IPS DF 6.9 (cell line): ENCODE measurements at regions not wholly inside any gene's neighbourhood (a gene's known extent, or its start where the extent isn't known, plus 50 kb on each side); places are given as distances from the start of the nearest gene placed in this dataset.

Experiments used
- DNase-seq: peaks from one replicate; pipeline ENCODE4 v3.0.0-alpha.2; 2013; ENCODE audit warnings: low read depth, low spot score
- H3K27ac ChIP-seq: one replicate; pipeline ENCODE4 v1.5.1; 2013; ENCODE audit warnings: low read length, control low read depth
- H3K27me3 ChIP-seq: 2 replicates; pipeline ENCODE4 v1.6.1; 2013; ENCODE audit warnings: mild to moderate bottlenecking, low read length; ENCODE audit not compliant: control insufficient read depth, insufficient read depth
- H3K36me3 ChIP-seq: 2 replicates; pipeline ENCODE4 v1.6.1; 2013; ENCODE audit warnings: low read length; ENCODE audit not compliant: control insufficient read depth, insufficient read depth
- H3K4me1 ChIP-seq: 2 replicates; pipeline ENCODE4 v1.6.1; 2013; ENCODE audit warnings: low read length; ENCODE audit not compliant: control insufficient read depth, insufficient read depth
- H3K4me3 ChIP-seq: 2 replicates; pipeline ENCODE4 v1.5.1; 2013; ENCODE audit warnings: mild to moderate bottlenecking, low read length
- H3K9me3 ChIP-seq: 2 replicates; pipeline ENCODE4 v1.6.1; 2013; ENCODE audit warnings: low read length, inconsistent platforms; ENCODE audit not compliant: control insufficient read depth, insufficient read depth
- WGBS: extraction: QIAGEN DNeasy Blood & Tissue Kit; methylation state at CpG from one replicate; pipeline ENCODE4 v1.1.7; 2013; ENCODE audit warnings: mixed read lengths, missing lambda C conversion rate; ENCODE audit not compliant: insufficient read length, insufficient coverage; 5-methylcytosine and 5-hydroxymethylcytosine counted together

DNA sequence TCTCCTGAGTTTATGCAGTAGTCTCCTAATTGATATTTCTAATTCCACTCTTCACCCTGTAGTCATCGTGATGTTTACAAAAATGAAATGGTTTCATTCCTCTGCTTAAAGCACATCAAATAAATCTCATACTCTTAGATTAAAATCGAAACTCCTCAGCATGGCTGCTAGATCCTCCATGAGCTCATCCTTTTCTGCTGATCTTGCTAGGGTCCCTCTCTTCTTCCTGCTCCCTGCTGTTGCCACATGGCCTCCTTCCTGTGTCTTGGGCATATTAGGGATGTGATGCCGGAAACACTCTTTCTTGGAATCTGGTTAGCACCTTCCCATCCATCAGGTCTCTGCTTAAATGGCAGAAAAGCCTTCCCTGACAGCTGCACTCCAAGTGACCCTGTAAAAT lies 59.5 kb upstream of the MEGF10 start:
- no peak for DNase-seq
- H3K27ac ChIP-seq: no peak overlapping the region
- no CpG with 5 or more reads among the region's 3 CpGs for WGBS

DNA sequence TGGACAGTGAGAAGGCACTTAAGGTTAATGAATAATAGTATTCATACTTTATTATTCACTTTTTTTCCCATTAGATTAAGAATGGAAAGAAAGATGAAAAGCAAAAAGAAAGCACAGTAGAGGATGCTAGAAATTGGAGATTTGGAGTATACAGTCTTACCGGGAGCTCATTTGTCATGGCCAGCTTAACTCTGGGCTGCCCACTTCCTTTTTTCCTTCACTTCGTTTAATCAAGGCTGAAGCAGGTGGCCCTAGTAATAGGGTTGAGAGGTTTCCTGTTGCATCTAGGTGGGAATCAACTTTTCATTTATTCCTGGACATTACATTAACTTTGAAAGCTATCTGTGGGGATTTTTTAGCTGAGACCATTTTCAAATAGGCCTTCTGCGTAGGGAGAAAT lies 57.0 kb upstream of the MEGF10 start:
- Histone ChIP-seq H3K4me1 (no peaks in the 10 kb centered on the region), H3K4me3 (no peak overlapping the region), H3K27me3 (peaks cover under 1% of the 10 kb centered on the region; the same call in 1 of the 2 replicates), H3K36me3 (no peaks in the 10 kb centered on the region), H3K9me3 (no peaks in the 10 kb centered on the region), H3K27ac (no peak overlapping the region)
- WGBS: no CpG with 5 or more reads among the region's 3 CpGs
- no peak for DNase-seq

More for the DNA sequence above, 59.5 kb upstream of the MEGF10 start:
- no peaks in the 10 kb centered on the region for H3K9me3 ChIP-seq
- H3K27me3 ChIP-seq: peaks cover 2% of the 10 kb centered on the region; the same call in 1 of the 2 replicates
- no peak overlapping the region for H3K4me3 ChIP-seq
- H3K36me3 ChIP-seq: no peaks in the 10 kb centered on the region
- no peaks in the 10 kb centered on the region for H3K4me1 ChIP-seq

DNA sequence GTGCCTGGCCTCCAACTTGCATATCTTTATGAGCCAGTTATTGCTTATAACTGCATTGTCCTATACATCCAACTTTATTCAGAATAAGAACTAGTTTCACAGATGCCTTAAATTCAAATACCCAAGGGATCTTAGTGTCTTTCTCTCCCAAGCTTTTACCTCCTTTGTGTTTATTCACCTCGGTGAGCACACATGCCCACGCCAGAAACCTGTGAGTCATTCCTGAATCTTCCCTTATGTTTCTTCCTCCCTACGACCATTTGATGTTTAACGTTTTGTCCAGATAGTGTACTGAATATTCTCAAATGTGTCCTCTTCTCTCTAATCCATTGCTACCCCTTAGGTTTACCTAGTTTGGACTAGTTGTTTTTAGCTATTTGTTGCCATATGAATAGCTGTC lies 55.5 kb upstream of the MEGF10 start:
- Histone ChIP-seq H3K4me3 (no peak overlapping the region), H3K36me3 (no peaks in the 10 kb centered on the region), H3K4me1 (no peaks in the 10 kb centered on the region), H3K9me3 (no peaks in the 10 kb centered on the region), H3K27ac (no peak overlapping the region), H3K27me3 (no peaks in the 10 kb centered on the region)
- WGBS: no CpG with 5 or more reads among the region's 4 CpGs
- DNase-seq: no peak

DNA sequence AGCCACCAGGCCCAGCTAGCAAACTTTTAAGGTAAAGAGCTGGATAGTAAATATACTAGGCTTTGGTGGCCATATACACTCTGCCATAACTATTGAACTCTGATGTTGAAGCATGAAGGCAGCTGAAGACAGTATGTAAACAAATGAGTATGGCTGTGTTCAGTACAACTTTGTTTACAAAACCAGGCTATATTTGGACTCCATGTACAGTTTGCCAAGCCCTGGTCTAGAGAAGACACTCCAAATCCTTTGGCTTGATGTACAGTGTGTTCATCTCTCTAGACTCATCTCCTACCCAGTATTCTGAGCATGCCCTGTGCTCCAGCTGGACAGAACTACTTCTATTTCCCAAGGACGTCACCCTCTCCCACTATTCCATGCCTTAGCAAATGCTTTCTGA lies 54.3 kb upstream of the MEGF10 start:
- H3K27me3 ChIP-seq: no peaks in the 10 kb centered on the region
- no peaks in the 10 kb centered on the region for H3K36me3 ChIP-seq
- no peak overlapping the region for H3K27ac ChIP-seq
- H3K4me3 ChIP-seq: no peak overlapping the region
- no peaks in the 10 kb centered on the region for H3K4me1 ChIP-seq
- WGBS: no CpG with 5 or more reads among the region's 1 CpG
- H3K9me3 ChIP-seq: no peaks in the 10 kb centered on the region
- DNase-seq: no peak
